Heart right ventricle (tissue), 16 donors: ENCODE measurements at regions not wholly inside any gene's neighbourhood (a gene's known extent, or its start where the extent isn't known, plus 50 kb on each side); places are given as distances from the start of the nearest gene placed in this dataset.

Experiments
- ATAC-seq, 8 donors: fragments of 200-7000 bp; cut with Tn5 transposase; one replicate each; pipeline ENCODE4 v1.9.1; 2020; ENCODE audit warnings: mild to moderate bottlenecking in 8 of 8, moderate library complexity in 8 of 8, moderate number of reproducible peaks in 1 of 8
- DNase-seq, 2 donors: peaks; one replicate each; pipeline ENCODE4 v3.0.0-alpha.2; 2020
- H3K27ac ChIP-seq, 10 donors: fragments of 200-600 bp; sonication (generic) in 2 of 10; one replicate each; pipeline versions ENCODE4 v1.5.0 to v1.8.0; 2020 to 2022; ENCODE audit warnings: mild to moderate bottlenecking in 3 of 10
- H3K27me3 ChIP-seq, 7 donors: fragments of 200-600 bp; one replicate each; pipeline ENCODE4 v1.8.0; 2021 to 2022; ENCODE audit warnings: mild to moderate bottlenecking in 2 of 7
- H3K36me3 ChIP-seq, 9 donors: fragments of 200-600 bp; sonication (generic) in 1 of 9; one replicate each; pipeline versions ENCODE4 v1.5.0 to v1.8.0; 2020 to 2022; ENCODE audit warnings: mild to moderate bottlenecking in 2 of 9
- H3K4me1 ChIP-seq, 9 donors: fragments of 200-600 bp; sonication (generic) in 1 of 9; one replicate each; pipeline versions ENCODE4 v1.5.0 to v1.8.0; 2020 to 2022; ENCODE audit warnings: mild to moderate bottlenecking in 4 of 9
- H3K4me3 ChIP-seq, 10 donors: fragments of 200-600 bp; sonication (generic) in 2 of 10; one replicate each; pipeline versions ENCODE4 v1.5.0 to v1.8.0; 2020 to 2022; ENCODE audit warnings: mild to moderate bottlenecking in 7 of 10, moderate library complexity in 2 of 10
- H3K9me3 ChIP-seq, 11 donors: fragments of 200-600 bp in 10 of 11; sonication (generic) in 2 of 11; one replicate each; pipeline versions ENCODE4 v1.5.0 to v1.8.0; 2013 to 2022; ENCODE audit warnings: mild to moderate bottlenecking in 2 of 11, control low read depth in 1 of 11, moderate library complexity in 1 of 11
- CTCF ChIP-seq, 9 donors: fragments of 200-600 bp; sonication (generic) in 2 of 9; IDR thresholded peaks; one replicate each; pipeline versions ENCODE4 v1.5.0 to v1.8.0; 2021 to 2022; ENCODE audit warnings: antibody characterized with exemption in 9 of 9, mild to moderate bottlenecking in 5 of 9, moderate library complexity in 1 of 9
- WGBS, 2 donors: extraction: QIAGEN DNeasy Blood & Tissue Kit; methylation state at CpG; one replicate each; pipeline ENCODE4 v1.1.7; 2013; ENCODE audit warnings: inconsistent platforms in 1 of 2; 5-methylcytosine and 5-hydroxymethylcytosine counted together
- intact Hi-C, 10 donors: fragments of 100-400 bp; cut with DNase I; formaldehyde crosslinking; loops; one replicate each; pipeline versions ENCODE4 v1.11.1 to v1.14.2; 2022
- donor health status: Arrhythmogenic right ventricular cardiomyopathy.
- donor health status: ischemic (EF 13 %, LVEDD 7.1; RV severe dilation, severe dysfunction).
- donor health status: healthy with polysubstance abuse.
- donor health status: DM: no; HTN: yes; CAD: no.
- donor health status: DM: no; HTN: no; CAD: no.
- donor health status: ischemic (EF 25% LVEDD 6.9; RV normal size, moderate dysfunction).
- donor health status: ischemic (EF 25% LVEDD 5.7; RV mildly dilated, moderate dysfunction).
- donor health status: healthy.
- donor health status: DM: yes; HTN: yes; CAD: no.
- donor health status: Ischemic cardiomyopathy.
- donor health status: ischemic (EF 35%, LVEDD 5.7; RV mildly dilated, moderate dysfunction).
- donor health status: nonischemic (EF 11% LVEDD 7.7; RV severe dilation, severe dysfunction).
- donor health status: DM: yes; HTN: yes; CAD: no.
- donor health status: PGD.
- donor health status: ischemic (EF 29% LVEDD 5.4; RV normal size, mild dysfunction).
- donor health status: nonischemic (EF 23%, LVEDD 6.1; RV moderate dilation, normal function).

- ATAC-seq, result no peak
Observed at GRCh38 chr3:20878691-20879090, 692.7 kb upstream of the SGO1 start.

GRCh38 chr3:20873235-20873634, 687.2 kb upstream of the SGO1 start:
- WGBS, 2 donors, result 72 to 78% methylated on average over 3 of the region's 3 CpGs
- no peak for ATAC-seq
- intact Hi-C loops, result no loop called here

More at GRCh38 chr3:20878691-20879090, 692.7 kb upstream of the SGO1 start:
- H3K27me3 ChIP-seq, result no peaks in the 10 kb centered on the region
- TF ChIP-seq CTCF (IDR thresholded peaks at IDR 0.05), result no peak
- WGBS, 2 donors, result 91 to 98% methylated on average over 2 of the region's 2 CpGs
- H3K4me1 ChIP-seq, result no peaks in the 10 kb centered on the region
- intact Hi-C loops, result no loop called here
- DNase-seq, result no peak
- no peaks in the 10 kb centered on the region for H3K36me3 ChIP-seq
- no peak overlapping the region for H3K4me3 ChIP-seq
- peaks cover 0 to 24% (median 0%) of the 10 kb centered on the region in 11 donors for H3K9me3 ChIP-seq
- H3K27ac ChIP-seq, result no peak overlapping the region

GRCh38 chr3:20870106-20870899, 684.3 kb upstream of the SGO1 start:
- WGBS, 2 donors, result 71 to 82% methylated on average over 4 of the region's 4 CpGs
- H3K4me1 ChIP-seq, result no peaks in the 10 kb centered on the region
- no peak overlapping the region for H3K27ac ChIP-seq
- DNase-seq (no peak), ATAC-seq (no peak)
- no peak for TF ChIP-seq CTCF (IDR thresholded peaks at IDR 0.05)
- no peaks in the 10 kb centered on the region for H3K27me3 ChIP-seq
- intact Hi-C loops, result no loop called here
- H3K9me3 ChIP-seq, result peaks cover 0 to 15% (median 0%) of the 10 kb centered on the region in 11 donors
- H3K4me3 ChIP-seq, result no peak overlapping the region
- H3K36me3 ChIP-seq, result no peaks in the 10 kb centered on the region

More at GRCh38 chr3:20873235-20873634, 687.2 kb upstream of the SGO1 start:
- Histone ChIP-seq H3K4me1 (no peaks in the 10 kb centered on the region), H3K4me3 (no peak overlapping the region), H3K27me3 (no peaks in the 10 kb centered on the region), H3K36me3 (no peaks in the 10 kb centered on the region), H3K27ac (no peak overlapping the region), H3K9me3 (peaks cover 0 to 25% (median 0%) of the 10 kb centered on the region in 11 donors)
- TF ChIP-seq CTCF (IDR thresholded peaks at IDR 0.05), result no peak
- no peak for DNase-seq

GRCh38 chr3:20865803-20866202, 679.8 kb upstream of the SGO1 start:
- no peak overlapping the region for H3K4me3 ChIP-seq

More at GRCh38 chr3:20865803-20866202, 679.8 kb upstream of the SGO1 start:
- DNase-seq, result no peak
- Histone ChIP-seq H3K27ac (no peak overlapping the region), H3K27me3 (no peaks in the 10 kb centered on the region), H3K9me3 (peaks cover 0 to 30% (median 0%) of the 10 kb centered on the region in 11 donors), H3K36me3 (no peaks in the 10 kb centered on the region), H3K4me1 (no peaks in the 10 kb centered on the region)
- intact Hi-C loops, result no loop called here
- ATAC-seq, result no peak
- no peak for TF ChIP-seq CTCF (IDR thresholded peaks at IDR 0.05)
